Stimulated activated naive CD8-positive, alpha-beta T cell treated with anti-CD3 and anti-CD28 coated beads, Interleukin-15, Interleukin-2, amounts not matched to agents 100 ng/mL and 50 ng/mL, for 24 hours (primary cell): ENCODE measurements at regions not wholly inside any gene's neighbourhood (a gene's known extent, or its start where the extent isn't known, plus 50 kb on each side); places are given as distances from the start of the nearest gene placed in this dataset.

Source experiments
- H3K27ac Mint-ChIP-seq: one replicate; pipeline ENCODE4 v1.8.0; 2021; ENCODE audit warnings: mild to moderate bottlenecking, mixed read lengths
- H3K27me3 Mint-ChIP-seq: one replicate; pipeline ENCODE4 v1.8.0; 2021; ENCODE audit warnings: mixed read lengths
- H3K36me3 Mint-ChIP-seq: one replicate; pipeline ENCODE4 v1.8.0; 2021; ENCODE audit warnings: low read depth, mixed read lengths
- H3K4me1 Mint-ChIP-seq: one replicate; pipeline ENCODE4 v1.8.0; 2021; ENCODE audit warnings: low read depth, mixed read lengths
- H3K4me3 Mint-ChIP-seq: one replicate; pipeline ENCODE4 v1.8.0; 2021; ENCODE audit warnings: mild to moderate bottlenecking, mixed read lengths
- H3K9me3 Mint-ChIP-seq: one replicate; pipeline ENCODE4 v1.8.0; 2021; ENCODE audit warnings: mixed read lengths

- Mint-ChIP-seq H3K4me1 (no peaks in the 10 kb centered on the region), H3K4me3 (no peak overlapping the region), H3K9me3 (no peaks in the 10 kb centered on the region), H3K27me3 (no peaks in the 10 kb centered on the region), H3K36me3 (no peaks in the 10 kb centered on the region), H3K27ac (no peak overlapping the region)
These were observed 113.4 kb downstream of the ASB7 start for GRCh38 chr15:100715571-100716455.

GRCh38 chr15:100716456-100717085 is 114.2 kb downstream of the ASB7 start:
- H3K9me3 Mint-ChIP-seq, result no peaks in the 10 kb centered on the region
- no peak overlapping the region for H3K4me3 Mint-ChIP-seq
- no peaks in the 10 kb centered on the region for H3K4me1 Mint-ChIP-seq
- H3K36me3 Mint-ChIP-seq, result no peaks in the 10 kb centered on the region
- H3K27me3 Mint-ChIP-seq, result no peaks in the 10 kb centered on the region
- no peak overlapping the region for H3K27ac Mint-ChIP-seq

- no peak overlapping the region for H3K27ac Mint-ChIP-seq
- H3K4me3 Mint-ChIP-seq, result no peak overlapping the region
- no peaks in the 10 kb centered on the region for H3K36me3 Mint-ChIP-seq
- no peaks in the 10 kb centered on the region for H3K4me1 Mint-ChIP-seq
- H3K27me3 Mint-ChIP-seq, result no peaks in the 10 kb centered on the region
- no peaks in the 10 kb centered on the region for H3K9me3 Mint-ChIP-seq
These were observed 115.2 kb downstream of the ASB7 start for GRCh38 chr15:100717596-100717995.

- Mint-ChIP-seq H3K27me3 (no peaks in the 10 kb centered on the region), H3K36me3 (no peaks in the 10 kb centered on the region), H3K4me1 (no peaks in the 10 kb centered on the region), H3K9me3 (no peaks in the 10 kb centered on the region), H3K4me3 (no peak overlapping the region), H3K27ac (no peak overlapping the region)
These were observed 115.9 kb downstream of the ASB7 start for GRCh38 chr15:100718075-100718980.

- no peaks in the 10 kb centered on the region for H3K4me1 Mint-ChIP-seq
- no peaks in the 10 kb centered on the region for H3K9me3 Mint-ChIP-seq
- no peaks in the 10 kb centered on the region for H3K36me3 Mint-ChIP-seq
- no peak overlapping the region for H3K27ac Mint-ChIP-seq
- no peaks in the 10 kb centered on the region for H3K27me3 Mint-ChIP-seq
- no peak overlapping the region for H3K4me3 Mint-ChIP-seq
These were observed 118.1 kb downstream of the ASB7 start for GRCh38 chr15:100720406-100720967.

GRCh38 chr15:100721758-100722550 is 119.6 kb downstream of the ASB7 start:
- Mint-ChIP-seq H3K9me3 (no peaks in the 10 kb centered on the region), H3K4me1 (no peaks in the 10 kb centered on the region), H3K36me3 (no peaks in the 10 kb centered on the region), H3K27ac (no peak overlapping the region), H3K27me3 (no peaks in the 10 kb centered on the region), H3K4me3 (no peak overlapping the region)

GRCh38 chr15:100722551-100723314 is 120.3 kb downstream of the ASB7 start:
- no peak overlapping the region for H3K4me3 Mint-ChIP-seq
- H3K27ac Mint-ChIP-seq, result no peak overlapping the region
- H3K9me3 Mint-ChIP-seq, result no peaks in the 10 kb centered on the region
- H3K27me3 Mint-ChIP-seq, result no peaks in the 10 kb centered on the region
- H3K4me1 Mint-ChIP-seq, result no peaks in the 10 kb centered on the region
- H3K36me3 Mint-ChIP-seq, result no peaks in the 10 kb centered on the region

GRCh38 chr15:100723315-100723801 is 121.0 kb downstream of the ASB7 start:
- Mint-ChIP-seq H3K27me3 (no peaks in the 10 kb centered on the region), H3K4me3 (no peak overlapping the region), H3K9me3 (no peaks in the 10 kb centered on the region), H3K4me1 (no peaks in the 10 kb centered on the region), H3K36me3 (no peaks in the 10 kb centered on the region), H3K27ac (no peak overlapping the region)

GRCh38 chr15:100725121-100726069 is 123.0 kb downstream of the ASB7 start:
- H3K4me1 Mint-ChIP-seq, result no peaks in the 10 kb centered on the region
- no peaks in the 10 kb centered on the region for H3K9me3 Mint-ChIP-seq
- H3K27me3 Mint-ChIP-seq, result no peaks in the 10 kb centered on the region
- H3K36me3 Mint-ChIP-seq, result no peaks in the 10 kb centered on the region
- no peak overlapping the region for H3K27ac Mint-ChIP-seq
- no peak overlapping the region for H3K4me3 Mint-ChIP-seq

GRCh38 chr15:100726070-100726420 is 123.7 kb downstream of the ASB7 start:
- Mint-ChIP-seq H3K9me3 (no peaks in the 10 kb centered on the region), H3K4me3 (no peak overlapping the region), H3K4me1 (no peaks in the 10 kb centered on the region), H3K36me3 (no peaks in the 10 kb centered on the region), H3K27me3 (no peaks in the 10 kb centered on the region), H3K27ac (no peak overlapping the region)

- Mint-ChIP-seq H3K36me3 (no peaks in the 10 kb centered on the region), H3K9me3 (no peaks in the 10 kb centered on the region), H3K27me3 (no peaks in the 10 kb centered on the region), H3K4me3 (no peak overlapping the region), H3K27ac (no peak overlapping the region), H3K4me1 (no peaks in the 10 kb centered on the region)
These were observed 124.2 kb downstream of the ASB7 start for GRCh38 chr15:100726421-100727190.

- no peaks in the 10 kb centered on the region for H3K9me3 Mint-ChIP-seq
- no peak overlapping the region for H3K4me3 Mint-ChIP-seq
- no peaks in the 10 kb centered on the region for H3K4me1 Mint-ChIP-seq
- H3K27me3 Mint-ChIP-seq, result no peaks in the 10 kb centered on the region
- no peaks in the 10 kb centered on the region for H3K36me3 Mint-ChIP-seq
- no peak overlapping the region for H3K27ac Mint-ChIP-seq
These were observed 125.0 kb downstream of the ASB7 start for GRCh38 chr15:100727291-100727851.
